GM12891 (cell line): ENCODE measurements at regions not wholly inside any gene's neighbourhood (a gene's known extent, or its start where the extent isn't known, plus 50 kb on each side); places are given as distances from the start of the nearest gene placed in this dataset.

ENCODE experiments used
- DNase-seq: peaks from one replicate; pipeline ENCODE4 v3.0.0; 2011; ENCODE audit warnings: low spot score; ENCODE audit not compliant: insufficient read length
- FAIRE-seq: peaks from 2 replicates; lab custom pipeline; 2011; peaks lifted over from hg19 to GRCh38; lab: Jason Lieb, UNC
- PAX5 ChIP-seq: IDR thresholded peaks from 2 replicates; pipeline ENCODE4 v1.6.1; 2011; ENCODE audit warnings: low read length, moderate library complexity, mild to moderate bottlenecking; ENCODE audit not compliant: insufficient read depth, severe bottlenecking
- POLR2A ChIP-seq: IDR thresholded peaks from 2 replicates; pipeline ENCODE4 v1.6.1; 2011; ENCODE audit warnings: low read depth, low read length, control low read depth
- POLR2AphosphoS5 ChIP-seq: IDR thresholded peaks from 2 replicates; pipeline ENCODE4 v1.6.1; 2011; ENCODE audit warnings: low read depth, low read length, control low read depth
- POU2F2 ChIP-seq: IDR thresholded peaks from 2 replicates; pipeline ENCODE4 v1.6.1; 2011; ENCODE audit warnings: low read depth, mild to moderate bottlenecking, control low read depth, low read length, moderate library complexity
- SPI1 ChIP-seq: IDR thresholded peaks from 2 replicates; pipeline ENCODE4 v1.6.1; 2011; ENCODE audit warnings: low read depth, low read length, control low read depth
- TAF1 ChIP-seq: IDR thresholded peaks from 2 replicates; pipeline ENCODE4 v1.6.1; 2011; ENCODE audit warnings: low read depth, low read length, control low read depth

- no peak for TF ChIP-seq SPI1
- no peak for TF ChIP-seq POLR2A
- no peak for TF ChIP-seq TAF1
- TF ChIP-seq POLR2AphosphoS5: no peak
- FAIRE-seq (no peak), DNase-seq (no peak)
These were observed 375.2 kb downstream of the FSCB start for GRCh38 chr14:44131861-44132260.

GRCh38 chr14:44113769-44114730, 393.0 kb downstream of the FSCB start:
- DNase-seq (no peak), FAIRE-seq (no peak)
- TF ChIP-seq POU2F2 (no peak), POLR2AphosphoS5 (no peak), SPI1 (no peak), PAX5 (no peak), TAF1 (no peak)

GRCh38 chr14:44112774-44113460, 394.2 kb downstream of the FSCB start:
- FAIRE-seq (no peak), DNase-seq (no peak)
- no peak for TF ChIP-seq SPI1
- no peak for TF ChIP-seq TAF1
- no peak for TF ChIP-seq POLR2AphosphoS5
- TF ChIP-seq POLR2A: no peak
- TF ChIP-seq POU2F2: no peak
- no peak for TF ChIP-seq PAX5

GRCh38 chr14:44109036-44109435, 398.0 kb downstream of the FSCB start:
- no peak for DNase-seq
- TF ChIP-seq SPI1 (no peak), PAX5 (no peak), TAF1 (no peak), POLR2A (no peak), POU2F2 (no peak), POLR2AphosphoS5 (no peak)
- no peak for FAIRE-seq

GRCh38 chr14:44108601-44109000, 398.5 kb downstream of the FSCB start:
- DNase-seq (no peak), FAIRE-seq (no peak)
- TF ChIP-seq POLR2AphosphoS5 (no peak), POLR2A (no peak), POU2F2 (no peak), SPI1 (no peak), TAF1 (no peak), PAX5 (no peak)

- TF ChIP-seq PAX5 (no peak), TAF1 (no peak), POLR2A (no peak), POLR2AphosphoS5 (no peak), SPI1 (no peak)
- DNase-seq (no peak), FAIRE-seq (no peak)
These were observed 399.9 kb downstream of the FSCB start for GRCh38 chr14:44107156-44107555.

GRCh38 chr14:44099743-44100488, 407.2 kb downstream of the FSCB start:
- DNase-seq (no peak), FAIRE-seq (no peak)
- TF ChIP-seq POLR2A (no peak), POLR2AphosphoS5 (no peak), TAF1 (no peak), SPI1 (no peak), PAX5 (no peak), POU2F2 (no peak)

- DNase-seq: no peak
- no peak for FAIRE-seq
- TF ChIP-seq PAX5 (no peak), SPI1 (no peak), POLR2AphosphoS5 (no peak)
These were observed 425.9 kb downstream of the FSCB start for GRCh38 chr14:44081146-44081545.

- no peak for TF ChIP-seq PAX5
- no peak for TF ChIP-seq TAF1
- no peak for TF ChIP-seq SPI1
- no peak for TF ChIP-seq POLR2A
- no peak for TF ChIP-seq POU2F2
- no peak for TF ChIP-seq POLR2AphosphoS5
- DNase-seq: no peak
- no peak for FAIRE-seq
These were observed 437.0 kb downstream of the FSCB start for GRCh38 chr14:44070046-44070445.
